Naive thymus-derived CD4-positive, alpha-beta T cell (primary cell): ENCODE measurements at regions not wholly inside any gene's neighbourhood (a gene's known extent, or its start where the extent isn't known, plus 50 kb on each side); places are given as distances from the start of the nearest gene placed in this dataset.

Experiments
- ATAC-seq: fragments of 150-1000 bp; cut with Tn5 transposase; 2 replicates; pipeline ENCODE4 v1.10.0; 2021; ENCODE audit warnings: mild to moderate bottlenecking, moderate library complexity
- CTCF ChIA-PET: fragments of 350-600 bp; sonication (Branson Sonifier 250); formaldehyde crosslinking; loops from one replicate; lab custom pipeline; 2021; ENCODE audit warnings: antibody characterized with exemption; lab: Charles Lee
- POLR2A ChIA-PET: fragments of 350-600 bp; sonication (Branson Sonifier 250); formaldehyde crosslinking; loops from one replicate; lab custom pipeline; 2021; ENCODE audit warnings: antibody characterized with exemption, inconsistent platforms; lab: Charles Lee
- DNase-seq, 9 donors: peaks; one replicate each; pipeline versions ENCODE4 v3.0.0 to v3.0.0-alpha.2; 2020 to 2022; ENCODE audit warnings: mixed read lengths in 1 of 9
- H3K27ac ChIP-seq: one replicate; pipeline ENCODE4 v1.7.0; 2013; ENCODE audit warnings: mild to moderate bottlenecking, low read depth, low read length, moderate library complexity
- H3K27me3 ChIP-seq, 2 donors: one replicate each; pipeline ENCODE4 v1.7.0; 2013; ENCODE audit warnings: low read length in 2 of 2, mild to moderate bottlenecking in 2 of 2, moderate library complexity in 2 of 2; ENCODE audit not compliant: control insufficient read depth in 2 of 2, insufficient read depth in 2 of 2
- H3K36me3 ChIP-seq, 3 experiments: 1 replicate in 2 of 3; 2 replicates in 1 of 3; pipeline ENCODE4 v1.7.0; 2013; ENCODE audit warnings: low read length in 3 of 3, mild to moderate bottlenecking in 3 of 3, moderate library complexity in 1 of 3; ENCODE audit not compliant: insufficient read depth in 3 of 3, control insufficient read depth in 2 of 3
- H3K4me1 ChIP-seq, 2 donors: one replicate each; pipeline ENCODE4 v1.7.0; 2013; ENCODE audit warnings: low read length in 2 of 2, mild to moderate bottlenecking in 2 of 2, moderate library complexity in 1 of 2; ENCODE audit not compliant: control insufficient read depth in 2 of 2, insufficient read depth in 2 of 2
- H3K4me3 ChIP-seq: 2 replicates; pipeline ENCODE4 v1.7.0; 2013; ENCODE audit warnings: mild to moderate bottlenecking, low read length
- H3K9me3 ChIP-seq, 3 experiments: 1 replicate in 2 of 3; 2 replicates in 1 of 3; pipeline ENCODE4 v1.7.0; 2013; ENCODE audit warnings: low read length in 3 of 3; ENCODE audit not compliant: control insufficient read depth in 2 of 3
- H3K27ac Mint-ChIP-seq, 9 donors: one replicate each; pipeline ENCODE4 v1.8.0; 2020 to 2022; ENCODE audit warnings: mixed read lengths in 9 of 9, mild to moderate bottlenecking in 8 of 9, moderate library complexity in 5 of 9, inconsistent platforms in 2 of 9
- H3K27me3 Mint-ChIP-seq, 5 donors: one replicate each; pipeline ENCODE4 v1.8.0; 2021 to 2022; ENCODE audit warnings: mixed read lengths in 5 of 5, mild to moderate bottlenecking in 1 of 5
- H3K36me3 Mint-ChIP-seq, 5 donors: one replicate each; pipeline ENCODE4 v1.8.0; 2020 to 2022; ENCODE audit warnings: mixed read lengths in 5 of 5, mild to moderate bottlenecking in 3 of 5, inconsistent platforms in 1 of 5
- H3K4me1 Mint-ChIP-seq, 7 donors: one replicate each; pipeline ENCODE4 v1.8.0; 2020 to 2022; ENCODE audit warnings: mixed read lengths in 7 of 7, mild to moderate bottlenecking in 3 of 7, inconsistent platforms in 1 of 7
- H3K4me3 Mint-ChIP-seq, 10 donors: one replicate each; pipeline ENCODE4 v1.8.0; 2020 to 2022; ENCODE audit warnings: mild to moderate bottlenecking in 10 of 10, mixed read lengths in 10 of 10, moderate library complexity in 6 of 10, inconsistent platforms in 2 of 10
- H3K9me3 Mint-ChIP-seq, 11 donors: one replicate each; pipeline ENCODE4 v1.8.0; 2020 to 2022; ENCODE audit warnings: mixed read lengths in 11 of 11, mild to moderate bottlenecking in 4 of 11, inconsistent platforms in 1 of 11, moderate library complexity in 1 of 11
- intact Hi-C, 2 donors: fragments of 100-400 bp; cut with micrococcal nuclease; formaldehyde crosslinking; loops; one replicate each; pipeline ENCODE4 v1.15.1; 2023

DNA sequence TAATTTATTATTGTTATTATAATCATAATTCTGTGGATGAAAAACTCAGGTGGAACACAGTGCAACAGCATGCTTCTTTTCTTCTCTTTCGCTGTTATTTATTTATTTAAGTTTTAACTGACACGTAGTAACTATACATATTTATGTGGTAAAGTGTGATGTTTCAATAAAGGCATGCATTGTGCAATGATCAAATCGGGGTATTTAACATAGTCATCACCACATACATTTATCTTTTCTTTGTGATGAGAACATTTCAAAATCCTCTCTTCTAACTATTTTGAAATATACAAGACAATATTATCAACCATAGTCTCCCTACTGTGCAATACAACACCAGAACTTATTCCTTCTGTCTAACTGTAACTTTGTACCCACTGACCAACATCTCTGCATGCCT lies 152.5 kb upstream of the LYZL1 start:
- Mint-ChIP-seq H3K36me3 (peaks cover 0 to 6% (median 0%) of the 10 kb centered on the region in 5 donors), H3K4me3 (no peak overlapping the region), H3K9me3 (peaks cover 0 to 7% (median 0%) of the 10 kb centered on the region in 11 donors), H3K27me3 (peaks cover 0 to 39% (median 15%) of the 10 kb centered on the region in 5 donors), H3K4me1 (no peaks in the 10 kb centered on the region), H3K27ac (no peak overlapping the region)
- ChIA-PET POLR2A (no interaction called here), CTCF (no interaction called here)
- no peak for DNase-seq
- intact Hi-C loops: no loop called here
- no peak for ATAC-seq
- H3K36me3 ChIP-seq: no peaks in the 10 kb centered on the region
- H3K27ac ChIP-seq: no peak overlapping the region
- no peaks in the 10 kb centered on the region for H3K27me3 ChIP-seq
- no peak overlapping the region for H3K4me3 ChIP-seq
- H3K4me1 ChIP-seq: no peaks in the 10 kb centered on the region
- no peaks in the 10 kb centered on the region for H3K9me3 ChIP-seq

- no peaks in the 10 kb centered on the region for H3K9me3 ChIP-seq
- no peaks in the 10 kb centered on the region for H3K4me1 ChIP-seq
- DNase-seq: no peak
- Mint-ChIP-seq H3K36me3 (no peaks in the 10 kb centered on the region), H3K9me3 (peaks cover 0 to 7% (median 0%) of the 10 kb centered on the region in 11 donors), H3K27me3 (peaks cover 9 to 36% (median 17%) of the 10 kb centered on the region in 5 donors), H3K27ac (no peak overlapping the region), H3K4me1 (peaks cover 0 to 9% (median 0%) of the 10 kb centered on the region in 7 donors), H3K4me3 (no peak overlapping the region)
- ATAC-seq: no peak
- no peak overlapping the region for H3K4me3 ChIP-seq
- H3K27me3 ChIP-seq: no peaks in the 10 kb centered on the region
- intact Hi-C loops: no loop called here
- H3K27ac ChIP-seq: no peak overlapping the region
- ChIA-PET CTCF (no interaction called here), POLR2A (no interaction called here)
- H3K36me3 ChIP-seq: no peaks in the 10 kb centered on the region
Measured at GRCh38 chr10:29140151-29140550, 148.7 kb upstream of the LYZL1 start.

- DNase-seq: no peak
- ATAC-seq: no peak
- POLR2A ChIA-PET: no interaction called here
Measured at GRCh38 chr10:29140991-29141390, 147.9 kb upstream of the LYZL1 start.

GRCh38 chr10:29141761-29142160 lies 147.1 kb upstream of the LYZL1 start:
- H3K36me3 ChIP-seq: no peaks in the 10 kb centered on the region
- Mint-ChIP-seq H3K4me3 (no peak overlapping the region), H3K36me3 (no peaks in the 10 kb centered on the region), H3K4me1 (peaks cover 0 to 9% (median 0%) of the 10 kb centered on the region in 7 donors), H3K27ac (no peak overlapping the region), H3K9me3 (peaks cover 0 to 7% (median 0%) of the 10 kb centered on the region in 11 donors), H3K27me3 (peaks cover 14 to 38% (median 20%) of the 10 kb centered on the region in 5 donors)
- intact Hi-C loops: no loop called here
- no peak for DNase-seq
- no peaks in the 10 kb centered on the region for H3K4me1 ChIP-seq
- no peaks in the 10 kb centered on the region for H3K9me3 ChIP-seq
- ChIA-PET CTCF (no interaction called here), POLR2A (no interaction called here)
- H3K4me3 ChIP-seq: no peak overlapping the region
- ATAC-seq: no peak
- H3K27ac ChIP-seq: no peak overlapping the region
- H3K27me3 ChIP-seq: no peaks in the 10 kb centered on the region

More at GRCh38 chr10:29140991-29141390, 147.9 kb upstream of the LYZL1 start:
- intact Hi-C loops: no loop called here
- Histone ChIP-seq H3K4me3 (no peak overlapping the region), H3K4me1 (no peaks in the 10 kb centered on the region), H3K9me3 (no peaks in the 10 kb centered on the region), H3K27ac (no peak overlapping the region), H3K27me3 (no peaks in the 10 kb centered on the region), H3K36me3 (no peaks in the 10 kb centered on the region)
- peaks cover 14 to 41% (median 17%) of the 10 kb centered on the region in 5 donors for H3K27me3 Mint-ChIP-seq
- H3K4me1 Mint-ChIP-seq: peaks cover 0 to 9% (median 0%) of the 10 kb centered on the region in 7 donors
- H3K36me3 Mint-ChIP-seq: no peaks in the 10 kb centered on the region
- CTCF ChIA-PET: no interaction called here
- no peak overlapping the region for H3K4me3 Mint-ChIP-seq
- no peak overlapping the region for H3K27ac Mint-ChIP-seq
- H3K9me3 Mint-ChIP-seq: peaks cover 0 to 7% (median 0%) of the 10 kb centered on the region in 11 donors

DNA sequence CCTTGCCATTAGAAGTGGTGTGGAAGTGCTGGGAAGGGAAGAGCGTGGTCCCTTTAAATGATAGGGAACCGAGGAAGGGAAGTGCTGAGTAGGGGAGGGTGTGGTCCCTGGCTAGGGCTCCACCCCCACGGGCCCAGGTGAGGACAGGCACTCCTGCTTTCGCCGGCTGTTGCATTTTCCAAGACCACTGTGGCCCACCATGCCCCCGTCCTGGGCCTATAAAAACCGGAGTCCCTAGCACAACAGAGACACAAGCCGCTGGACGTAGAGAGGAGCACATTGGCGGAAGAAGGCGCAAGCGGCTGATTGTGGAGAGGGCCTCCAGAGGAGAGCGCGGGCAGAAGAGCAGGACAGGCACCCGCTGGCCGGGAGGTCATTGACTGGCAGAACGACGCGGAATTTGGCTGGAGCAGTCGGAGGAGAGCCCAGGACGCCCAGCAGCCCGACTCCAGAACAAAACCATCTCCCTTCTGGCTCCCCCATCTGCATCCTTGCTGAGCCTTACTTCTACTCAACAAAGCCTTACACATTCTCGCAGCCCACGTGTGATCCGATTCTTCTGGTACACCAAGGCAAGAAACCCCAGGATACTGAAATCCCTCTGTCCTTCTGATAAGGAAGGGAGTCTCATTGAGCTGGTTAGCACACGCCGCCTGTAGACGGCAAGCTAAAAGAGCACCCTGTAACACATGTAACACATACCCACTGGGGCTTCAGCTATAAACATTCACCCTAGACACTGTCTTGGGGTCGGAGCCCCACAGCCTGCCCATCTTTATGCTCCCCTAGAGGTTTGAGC lies 146.2 kb upstream of the LYZL1 start:
- Histone ChIP-seq H3K4me3 (no peak overlapping the region), H3K36me3 (no peaks in the 10 kb centered on the region), H3K4me1 (no peaks in the 10 kb centered on the region), H3K27ac (no peak overlapping the region), H3K27me3 (no peaks in the 10 kb centered on the region), H3K9me3 (no peaks in the 10 kb centered on the region)
- ChIA-PET POLR2A (no interaction called here), CTCF (no interaction called here)
- intact Hi-C loops: no loop called here
- Mint-ChIP-seq H3K9me3 (peaks cover 0 to 7% (median 0%) of the 10 kb centered on the region in 11 donors), H3K27me3 (peaks cover 15 to 35% (median 20%) of the 10 kb centered on the region in 5 donors), H3K4me1 (peaks cover 0 to 9% (median 0%) of the 10 kb centered on the region in 7 donors), H3K27ac (no peak overlapping the region), H3K4me3 (no peak overlapping the region), H3K36me3 (no peaks in the 10 kb centered on the region)
- ATAC-seq: no peak
- no peak for DNase-seq

DNA sequence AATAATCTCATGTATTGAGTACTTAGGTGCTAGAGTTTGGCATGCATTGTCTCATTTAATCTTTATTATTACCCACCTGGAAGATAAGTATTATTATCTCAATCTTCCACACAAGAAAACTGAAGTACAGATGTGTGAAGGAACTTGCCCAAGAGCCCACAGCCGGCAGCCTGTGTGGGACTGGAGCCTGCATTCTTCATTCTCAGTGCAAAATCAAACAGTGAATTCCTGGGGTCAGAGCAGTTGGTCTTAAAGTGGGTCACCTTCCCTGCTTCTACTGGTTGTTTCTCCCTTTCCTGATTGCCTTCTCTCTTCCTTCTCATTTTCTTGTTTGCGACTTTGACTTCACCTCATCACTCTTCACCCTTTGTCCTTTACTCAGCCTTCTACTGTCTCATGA lies 144.7 kb upstream of the LYZL1 start:
- ATAC-seq (no peak), DNase-seq (no peak)
- peaks cover 0 to 2% (median 0%) of the 10 kb centered on the region in 11 donors for H3K9me3 Mint-ChIP-seq
- no peak overlapping the region for H3K27ac Mint-ChIP-seq
- Histone ChIP-seq H3K27ac (no peak overlapping the region), H3K4me3 (no peak overlapping the region), H3K4me1 (no peaks in the 10 kb centered on the region), H3K9me3 (no peaks in the 10 kb centered on the region), H3K27me3 (no peaks in the 10 kb centered on the region), H3K36me3 (no peaks in the 10 kb centered on the region)
- peaks cover 0 to 9% (median 0%) of the 10 kb centered on the region in 7 donors for H3K4me1 Mint-ChIP-seq
- peaks cover 15 to 29% (median 29%) of the 10 kb centered on the region in 5 donors for H3K27me3 Mint-ChIP-seq
- no peak overlapping the region for H3K4me3 Mint-ChIP-seq
- no peaks in the 10 kb centered on the region for H3K36me3 Mint-ChIP-seq
- ChIA-PET POLR2A (no interaction called here), CTCF (no interaction called here)
- intact Hi-C loops: no loop called here
